ENCODE measurements at regions not wholly inside any gene's neighbourhood (a gene's known extent, or its start where the extent isn't known, plus 50 kb on each side); places are given as distances from the start of the nearest gene placed in this dataset.
"Not testable (repeated sequence)": the region's sequence is repeated elsewhere in the genome, so short reads cannot be mapped to it uniquely, and the experiment has no call there.

- TF ChIP-seq POLR2AphosphoS5 (IDR thresholded peaks at IDR 0.05) (no peak), POLR2A (IDR thresholded peaks at IDR 0.05) (no peak), CTCF (IDR thresholded peaks at IDR 0.05) (no peak)
- H3K36me3 ChIP-seq, result no peaks in the 10 kb centered on the region
- H3K4me1 ChIP-seq, result no peaks in the 10 kb centered on the region
- intact Hi-C loops (cut with DNase I; ENCODE audit: low total_unique reads), result no loop called here
- no peaks in the 10 kb centered on the region for H3K9me3 ChIP-seq
- DNase-seq (ENCODE audit: low spot score in 2 of 2), result no peak
- H3K27ac ChIP-seq, result no peak overlapping the region
- no peaks in the 10 kb centered on the region for H3K27me3 ChIP-seq
- no peak overlapping the region for H3K4me3 ChIP-seq
Observed at GRCh38 chr4:131721883-131722282, 1427.2 kb upstream of the PCDH10 start.

GRCh38 chr4:131723069-131723468 is 1426.0 kb upstream of the PCDH10 start:
- intact Hi-C loops (cut with DNase I; ENCODE audit: low total_unique reads), result not testable (repeated sequence)

GRCh38 chr4:131724847-131725246 is 1424.2 kb upstream of the PCDH10 start:
- intact Hi-C loops (cut with DNase I; ENCODE audit: low total_unique reads); H3K36me3 ChIP-seq; H3K4me1 ChIP-seq; H3K4me3 ChIP-seq; H3K9me3 ChIP-seq; DNase-seq (ENCODE audit: low spot score in 2 of 2); H3K27me3 ChIP-seq; H3K27ac ChIP-seq: not testable (repeated sequence)

More at GRCh38 chr4:131723069-131723468, 1426.0 kb upstream of the PCDH10 start:
- not testable (repeated sequence) for DNase-seq (ENCODE audit: low spot score in 2 of 2); H3K4me3 ChIP-seq; H3K27me3 ChIP-seq; H3K4me1 ChIP-seq; H3K27ac ChIP-seq; H3K36me3 ChIP-seq; H3K9me3 ChIP-seq

- not testable (repeated sequence) for H3K9me3 ChIP-seq
Observed at GRCh38 chr4:131725521-131725920, 1423.6 kb upstream of the PCDH10 start.

GRCh38 chr4:131726940-131727339 is 1422.2 kb upstream of the PCDH10 start:
- DNase-seq (ENCODE audit: low spot score in 2 of 2); H3K27ac ChIP-seq; H3K4me3 ChIP-seq; H3K9me3 ChIP-seq; H3K4me1 ChIP-seq; H3K36me3 ChIP-seq; H3K27me3 ChIP-seq; intact Hi-C loops (cut with DNase I; ENCODE audit: low total_unique reads): not testable (repeated sequence)

More at GRCh38 chr4:131725521-131725920, 1423.6 kb upstream of the PCDH10 start:
- intact Hi-C loops (cut with DNase I; ENCODE audit: low total_unique reads); H3K27me3 ChIP-seq; H3K4me1 ChIP-seq; H3K27ac ChIP-seq; H3K4me3 ChIP-seq; DNase-seq (ENCODE audit: low spot score in 2 of 2); H3K36me3 ChIP-seq: not testable (repeated sequence)

GRCh38 chr4:131727418-131727817 is 1421.7 kb upstream of the PCDH10 start:
- H3K27me3 ChIP-seq; H3K27ac ChIP-seq; H3K9me3 ChIP-seq; DNase-seq (ENCODE audit: low spot score in 2 of 2); intact Hi-C loops (cut with DNase I; ENCODE audit: low total_unique reads); H3K4me1 ChIP-seq; H3K36me3 ChIP-seq; H3K4me3 ChIP-seq: not testable (repeated sequence)

GRCh38 chr4:131729205-131729604 is 1419.9 kb upstream of the PCDH10 start:
- H3K27me3 ChIP-seq; H3K4me3 ChIP-seq; intact Hi-C loops (cut with DNase I; ENCODE audit: low total_unique reads); H3K27ac ChIP-seq; H3K4me1 ChIP-seq; H3K9me3 ChIP-seq; H3K36me3 ChIP-seq; DNase-seq (ENCODE audit: low spot score in 2 of 2): not testable (repeated sequence)

GRCh38 chr4:131729716-131730398 is 1419.2 kb upstream of the PCDH10 start:
- not testable (repeated sequence) for H3K4me3 ChIP-seq

GRCh38 chr4:131730574-131730973 is 1418.5 kb upstream of the PCDH10 start:
- H3K4me3 ChIP-seq; H3K27ac ChIP-seq; H3K4me1 ChIP-seq; H3K9me3 ChIP-seq; H3K27me3 ChIP-seq; DNase-seq (ENCODE audit: low spot score in 2 of 2); H3K36me3 ChIP-seq; intact Hi-C loops (cut with DNase I; ENCODE audit: low total_unique reads): not testable (repeated sequence)

More at GRCh38 chr4:131729716-131730398, 1419.2 kb upstream of the PCDH10 start:
- H3K9me3 ChIP-seq; H3K4me1 ChIP-seq; H3K27me3 ChIP-seq; H3K36me3 ChIP-seq; intact Hi-C loops (cut with DNase I; ENCODE audit: low total_unique reads); H3K27ac ChIP-seq; DNase-seq (ENCODE audit: low spot score in 2 of 2): not testable (repeated sequence)

- H3K9me3 ChIP-seq; H3K36me3 ChIP-seq; H3K4me3 ChIP-seq; H3K4me1 ChIP-seq; intact Hi-C loops (cut with DNase I; ENCODE audit: low total_unique reads); H3K27ac ChIP-seq; H3K27me3 ChIP-seq: not testable (repeated sequence)
- peak in 1 of 2 donors; percentile 67 for DNase-seq (ENCODE audit: low spot score in 2 of 2)
Observed at GRCh38 chr4:131732034-131732630, 1417.0 kb upstream of the PCDH10 start.

- H3K36me3 ChIP-seq; H3K4me3 ChIP-seq; intact Hi-C loops (cut with DNase I; ENCODE audit: low total_unique reads); H3K9me3 ChIP-seq; DNase-seq (ENCODE audit: low spot score in 2 of 2); H3K27ac ChIP-seq; H3K4me1 ChIP-seq; H3K27me3 ChIP-seq: not testable (repeated sequence)
Observed at GRCh38 chr4:131734321-131734720, 1414.8 kb upstream of the PCDH10 start.

- H3K36me3 ChIP-seq; H3K27ac ChIP-seq; H3K4me3 ChIP-seq; H3K4me1 ChIP-seq; intact Hi-C loops (cut with DNase I; ENCODE audit: low total_unique reads); H3K27me3 ChIP-seq; H3K9me3 ChIP-seq: not testable (repeated sequence)
- DNase-seq (ENCODE audit: low spot score in 2 of 2), result peak in 1 of 2 donors; percentile 85
Observed at GRCh38 chr4:131734851-131735385, 1414.2 kb upstream of the PCDH10 start.
